GM21360 (cell line): ENCODE measurements at regions not wholly inside any gene's neighbourhood (a gene's known extent, or its start where the extent isn't known, plus 50 kb on each side); places are given as distances from the start of the nearest gene placed in this dataset.
"Not testable (repeated sequence)": the region's sequence is repeated elsewhere in the genome, so short reads cannot be mapped to it uniquely, and the experiment has no call there.

Source experiments
- ATAC-seq: cut with Tn5 transposase; IDR thresholded peaks from one replicate; pipeline ENCODE4 v1.9.1; 2021; ENCODE audit warnings: mild to moderate bottlenecking, moderate library complexity; ENCODE audit not compliant: unreplicated experiment

GRCh38 chr7:25436413-25436812 is 208.1 kb upstream of the NPVF start:
- no peak for ATAC-seq

DNA sequence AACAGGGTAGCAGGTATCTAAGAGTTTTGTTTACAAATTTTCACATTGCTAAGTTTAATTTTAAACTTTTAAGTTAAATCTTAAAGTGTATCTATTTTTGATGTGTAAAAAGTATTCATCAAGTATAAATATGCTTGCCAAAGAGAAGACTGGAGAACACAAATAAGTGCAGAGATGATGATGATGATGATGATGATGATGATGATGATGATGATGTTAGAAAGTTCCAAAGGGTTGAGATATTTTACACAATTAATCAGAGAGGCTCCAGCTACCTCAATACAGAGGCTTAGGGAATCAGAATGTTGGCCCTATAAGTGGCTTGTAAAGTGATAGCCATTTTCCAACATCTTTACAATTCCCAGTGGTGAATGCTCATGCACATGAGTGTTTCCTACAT is 209.0 kb upstream of the NPVF start:
- ATAC-seq = no peak

- ATAC-seq = no peak
Observed at GRCh38 chr7:25444991-25445390, 216.7 kb upstream of the NPVF start.

DNA sequence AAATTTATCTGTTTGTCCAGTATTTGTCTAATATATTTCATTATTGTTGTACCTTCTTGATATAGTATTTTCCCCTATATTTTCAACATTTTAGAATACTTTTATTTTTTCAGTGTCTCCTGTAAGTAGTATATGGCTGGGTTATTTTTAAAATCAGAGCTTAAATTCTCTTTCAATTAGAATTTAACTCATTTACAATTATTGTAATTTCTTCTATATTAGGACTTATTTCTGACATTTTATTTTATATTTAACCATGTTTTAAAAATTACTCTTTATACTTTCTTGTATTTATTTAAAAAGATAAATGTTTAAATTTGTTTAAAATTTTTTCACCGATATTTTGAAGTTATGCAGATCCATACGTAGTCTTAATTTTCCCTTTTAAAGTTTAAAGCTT is 220.0 kb upstream of the NPVF start:
- no peak for ATAC-seq

DNA sequence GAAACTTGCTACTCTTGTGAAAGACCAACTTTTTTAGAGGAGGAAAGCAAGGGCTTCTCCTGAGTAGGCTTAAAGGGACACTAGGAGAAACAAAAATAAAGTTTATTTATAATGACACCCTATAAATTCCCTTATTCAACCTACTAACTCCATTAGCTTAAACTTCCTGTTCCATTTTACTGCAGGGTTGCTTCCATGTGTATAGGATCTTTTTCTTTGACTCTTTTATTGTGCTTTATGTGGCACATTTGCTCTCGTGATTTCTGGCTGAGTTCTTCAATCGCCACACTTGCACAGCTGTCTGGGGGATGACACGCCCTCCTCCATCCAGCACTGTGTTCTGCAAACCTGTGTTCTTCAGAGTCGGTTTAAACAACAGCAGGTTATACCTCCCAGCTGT is 225.7 kb upstream of the NPVF start:
- no peak for ATAC-seq

GRCh38 chr7:25454562-25455041 is 226.3 kb upstream of the NPVF start:
- ATAC-seq = no peak

GRCh38 chr7:25455683-25456251 is 227.5 kb upstream of the NPVF start:
- ATAC-seq = no peak

DNA sequence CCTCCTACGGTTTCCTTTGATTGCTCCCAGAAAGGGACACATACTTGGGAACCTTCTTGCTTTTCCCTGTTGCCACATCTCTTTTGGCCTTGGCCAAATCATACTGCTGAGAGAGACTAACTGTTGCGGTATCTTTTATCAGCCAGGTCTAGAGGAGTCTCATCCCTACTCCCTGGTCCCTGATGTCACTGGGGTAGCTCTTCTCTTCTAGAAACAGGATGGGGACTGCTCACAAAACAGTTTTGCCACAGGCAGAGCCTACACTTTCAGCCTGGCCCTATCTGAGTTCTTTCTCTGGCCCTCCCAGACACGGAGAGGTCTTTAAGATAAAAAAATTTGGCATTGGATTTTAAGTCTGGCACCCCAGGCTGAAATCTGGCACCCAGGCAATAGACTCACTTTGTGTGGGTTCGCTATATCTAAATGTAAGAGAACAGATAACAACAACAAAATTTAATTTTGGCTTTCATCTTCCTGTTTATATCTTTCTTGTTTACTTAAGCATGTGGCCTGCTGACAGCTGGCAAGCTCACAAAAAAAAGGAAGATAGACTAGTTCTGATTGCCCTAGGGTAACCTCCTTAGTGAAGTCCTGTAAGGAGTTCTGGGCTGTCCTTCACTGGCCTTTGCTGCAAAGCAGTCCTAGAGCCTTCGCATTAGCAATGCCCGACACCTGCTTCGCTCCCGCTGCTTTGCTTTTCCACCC is 228.3 kb upstream of the NPVF start:
- ATAC-seq = no peak

DNA sequence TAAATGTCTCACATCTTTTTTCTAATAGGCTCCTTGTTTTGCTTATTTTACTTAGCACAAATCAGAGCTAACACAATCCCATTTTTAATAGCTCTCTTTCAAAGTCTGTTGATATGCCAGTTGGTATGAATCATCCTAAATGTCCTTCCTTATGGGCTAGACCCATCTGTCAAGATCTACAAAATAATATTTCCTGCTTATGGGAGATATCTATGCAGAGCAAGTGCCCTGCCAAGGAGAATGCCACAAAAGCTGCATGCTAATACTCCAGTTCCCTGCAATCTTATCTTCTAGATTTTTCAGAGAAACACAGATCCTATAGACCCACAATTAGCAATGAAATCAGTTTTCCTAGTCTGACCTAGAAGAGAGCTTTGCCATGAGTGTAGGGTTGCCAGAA is 230.8 kb upstream of the NPVF start:
- ATAC-seq = no peak

DNA sequence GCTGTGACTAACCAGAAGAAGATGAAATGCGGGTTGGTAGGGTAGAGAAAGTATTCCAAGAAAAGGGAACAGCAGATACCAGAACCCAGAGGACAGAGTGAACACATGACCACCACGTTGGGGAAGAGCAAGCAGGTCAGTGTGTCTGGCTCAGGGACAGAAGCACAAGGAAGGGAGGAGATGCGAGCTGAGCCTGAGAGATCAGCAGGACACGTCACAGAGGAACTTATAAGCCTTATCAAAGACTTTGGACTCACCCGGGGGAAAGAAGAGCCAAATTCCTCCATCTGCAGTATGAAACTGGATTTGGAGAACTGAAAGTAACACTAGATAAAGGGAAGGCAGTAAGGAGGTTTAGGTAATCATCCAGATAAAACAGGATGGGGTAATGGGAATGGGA is 232.1 kb upstream of the NPVF start:
- no peak for ATAC-seq

DNA sequence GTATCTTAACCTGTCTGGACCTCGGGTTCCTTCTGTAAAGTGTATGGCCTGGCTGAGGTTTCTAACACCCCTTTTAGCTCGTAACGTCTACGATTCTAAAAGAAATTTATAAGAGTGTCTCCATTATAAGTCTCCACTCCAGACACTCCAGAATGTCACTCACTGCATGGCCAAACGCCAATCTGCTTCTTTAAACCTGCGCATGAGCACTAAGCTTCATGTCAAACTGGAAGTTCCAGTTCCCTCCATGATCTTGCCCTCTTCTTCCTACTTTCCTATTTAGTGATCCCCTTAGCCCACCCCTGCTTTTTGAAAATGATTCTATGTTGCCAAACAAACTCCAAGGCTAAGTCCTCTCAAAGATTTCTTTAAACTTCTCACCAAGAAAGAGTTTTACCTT is 241.4 kb upstream of the NPVF start:
- no peak for ATAC-seq

GRCh38 chr7:25476863-25477499 is 248.7 kb upstream of the NPVF start:
- no peak for ATAC-seq

DNA sequence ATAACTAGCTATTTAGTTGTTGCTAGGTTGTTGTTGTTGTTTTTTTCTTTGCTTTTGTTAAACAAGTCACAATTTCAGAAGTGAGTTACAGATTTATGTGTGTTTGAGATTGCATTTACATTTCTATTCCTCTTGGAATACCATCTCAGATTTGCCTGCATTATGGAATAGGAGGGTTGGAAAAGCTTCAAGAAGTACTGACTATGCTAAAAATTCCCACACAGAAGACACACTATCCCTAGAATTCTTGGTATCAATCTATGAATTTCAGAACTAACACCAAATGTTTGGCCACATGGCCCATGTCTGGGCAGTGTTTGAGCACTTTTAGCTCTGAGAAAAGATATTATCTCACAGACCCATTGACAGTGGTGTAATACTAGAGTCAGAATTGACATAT is 249.9 kb upstream of the NPVF start:
- ATAC-seq = not testable (repeated sequence)

DNA sequence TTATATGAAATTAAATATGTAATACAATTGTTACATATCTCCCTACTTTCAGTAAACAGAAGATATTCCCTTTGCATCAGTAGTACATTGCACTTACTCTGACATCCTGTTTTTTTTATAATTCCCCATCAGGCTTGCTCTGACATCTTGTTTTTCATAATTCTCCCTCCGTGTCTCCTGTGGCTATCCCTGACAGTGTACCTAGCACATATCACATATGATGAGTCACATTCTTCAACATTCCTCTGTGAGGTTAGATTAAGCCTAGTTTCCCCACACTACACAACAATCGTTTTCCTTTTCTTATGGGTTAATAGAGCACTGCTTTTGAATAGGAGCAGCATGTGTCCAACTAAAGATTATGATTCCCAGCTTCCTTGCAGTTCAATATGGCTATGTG is 250.6 kb upstream of the NPVF start:
- no peak for ATAC-seq

GRCh38 chr7:25481891-25482290 is 253.6 kb upstream of the NPVF start:
- ATAC-seq = no peak

GRCh38 chr7:25482631-25483030 is 254.3 kb upstream of the NPVF start:
- no peak for ATAC-seq

GRCh38 chr7:25485026-25485425 is 256.7 kb upstream of the NPVF start:
- no peak for ATAC-seq

GRCh38 chr7:25486656-25487055 is 258.4 kb upstream of the NPVF start:
- no peak for ATAC-seq

DNA sequence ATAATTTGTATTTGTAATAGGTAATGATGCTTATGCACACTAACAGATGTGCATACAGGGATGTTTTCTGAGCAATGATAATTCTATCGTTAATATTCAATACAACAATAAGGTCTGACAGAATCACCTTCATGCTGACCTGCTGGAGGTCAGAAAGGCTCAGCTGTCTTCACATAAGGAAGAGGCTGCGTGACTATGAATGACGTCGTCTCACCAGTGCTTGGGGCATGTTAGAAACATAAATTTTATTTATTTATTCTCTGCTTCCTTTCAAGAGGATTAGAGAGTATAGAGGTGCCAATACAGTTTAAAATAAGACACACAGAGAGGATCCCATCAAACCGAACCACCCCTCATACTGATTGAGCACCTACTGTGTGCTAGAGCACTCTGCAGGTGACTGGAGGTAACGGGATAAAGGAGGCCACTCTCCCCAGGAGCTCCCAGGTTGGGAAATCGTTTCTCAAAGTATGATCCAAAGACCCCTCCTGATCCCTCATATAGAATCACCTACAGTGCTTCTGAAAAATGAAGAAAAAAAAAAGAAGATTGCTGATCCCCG is 265.6 kb upstream of the NPVF start:
- ATAC-seq = no peak

GRCh38 chr7:25494896-25495295 is 266.6 kb upstream of the NPVF start:
- ATAC-seq = no peak

GRCh38 chr7:25495342-25496250 is 267.3 kb upstream of the NPVF start:
- ATAC-seq = no peak
